Esophagus mucosa (tissue), 1 donor: ENCODE measurements at regions not wholly inside any gene's neighbourhood (a gene's known extent, or its start where the extent isn't known, plus 50 kb on each side); places are given as distances from the start of the nearest gene placed in this dataset.

Experiments used
- ATAC-seq: fragments of 200-7000 bp; cut with Tn5 transposase; one replicate; pipeline ENCODE4 v1.9.1; 2020
- donor health status: DM: yes; HTN: yes; CAD: no.

GRCh38 chr18:78924301-78924700, 55.3 kb upstream of the SALL3 start:
- ATAC-seq: no peak

DNA sequence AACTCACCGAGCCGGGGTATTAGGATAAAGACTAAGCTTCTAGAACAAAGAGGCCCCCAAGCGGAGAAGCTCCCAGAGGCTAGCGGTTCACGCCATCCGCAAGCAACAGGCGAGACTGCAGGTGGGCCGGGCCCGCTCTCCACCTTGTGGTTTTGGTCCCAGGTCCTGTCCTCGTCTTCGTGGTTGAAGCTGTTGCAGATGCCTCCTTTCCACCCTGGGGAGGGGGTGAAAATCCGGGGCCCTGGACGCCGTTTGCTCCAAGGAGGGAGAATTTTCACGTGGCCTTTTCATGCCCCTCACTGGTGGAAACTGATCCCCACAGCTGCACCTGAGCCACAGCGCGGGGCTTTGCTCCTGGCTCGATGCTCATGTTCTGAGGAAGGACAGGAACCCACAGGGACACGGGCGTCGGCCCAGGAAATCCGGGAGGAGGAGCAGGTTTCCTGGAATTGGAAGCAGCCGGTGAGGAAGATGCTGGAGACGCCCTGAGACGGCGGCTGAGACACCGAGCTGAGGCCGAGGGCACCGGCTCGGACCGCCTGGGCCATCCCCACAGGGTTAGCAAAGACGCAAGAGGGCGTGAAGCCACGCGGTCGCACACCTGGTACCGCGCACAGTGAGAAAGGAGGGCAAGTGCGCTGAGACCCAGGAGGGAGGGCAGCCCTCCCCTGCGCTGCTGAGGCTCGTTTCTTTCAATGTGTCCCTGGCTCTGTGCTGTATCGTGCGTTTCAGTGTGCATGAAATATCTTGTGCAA, 54.7 kb upstream of the SALL3 start:
- ATAC-seq: no peak

- ATAC-seq: no peak
Observed at GRCh38 chr18:78925557-78926242, 53.9 kb upstream of the SALL3 start.

- no peak for ATAC-seq
Observed at GRCh38 chr18:78926243-78926615, 53.4 kb upstream of the SALL3 start.

GRCh38 chr18:78927156-78927555, 52.5 kb upstream of the SALL3 start:
- ATAC-seq: no peak

GRCh38 chr18:78927616-78928015, 52.0 kb upstream of the SALL3 start:
- ATAC-seq: no peak

- ATAC-seq: no peak
Observed at GRCh38 chr18:78928076-78928475, 51.5 kb upstream of the SALL3 start.

DNA sequence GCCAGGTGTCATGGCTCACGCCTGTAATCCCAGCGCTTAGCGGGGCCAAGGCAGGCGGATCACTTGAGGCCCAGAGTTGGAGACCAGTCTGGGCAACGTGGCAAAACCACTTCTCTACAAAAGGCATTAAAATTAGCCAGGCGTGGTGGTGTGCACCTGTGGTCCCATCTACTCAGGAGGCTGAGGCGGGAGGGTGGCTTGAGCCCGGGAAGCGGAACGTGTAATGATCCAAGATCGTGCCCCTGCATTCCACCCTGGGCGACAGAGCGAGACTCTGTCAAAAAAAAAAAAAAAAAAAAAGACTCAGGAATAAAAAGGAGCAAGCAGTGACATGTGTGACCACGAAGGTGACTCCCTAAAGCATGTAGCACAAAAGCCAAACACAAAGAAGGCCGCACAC, 50.1 kb upstream of the SALL3 start:
- ATAC-seq: no peak
